Skin epidermis (tissue), 12 donors: ENCODE measurements at regions not wholly inside any gene's neighbourhood (a gene's known extent, or its start where the extent isn't known, plus 50 kb on each side); places are given as distances from the start of the nearest gene placed in this dataset.
"Not testable (repeated sequence)": the region's sequence is repeated elsewhere in the genome, so short reads cannot be mapped to it uniquely, and the experiment has no call there.

Experiments used
- H3K27ac ChIP-seq, 21 experiments: fragments of 200-600 bp; sonication (generic) in 11 of 21; one replicate each; pipeline ENCODE4 v1.5.0; 2020; ENCODE audit warnings: mild to moderate bottlenecking in 3 of 21, inconsistent platforms in 2 of 21, moderate library complexity in 2 of 21
- H3K4me3 ChIP-seq, 7 experiments: fragments of 200-600 bp; sonication (generic) in 2 of 7; one replicate each; pipeline ENCODE4 v1.5.0; 2020; ENCODE audit warnings: inconsistent platforms in 2 of 7, mild to moderate bottlenecking in 2 of 7, moderate library complexity in 1 of 7

DNA sequence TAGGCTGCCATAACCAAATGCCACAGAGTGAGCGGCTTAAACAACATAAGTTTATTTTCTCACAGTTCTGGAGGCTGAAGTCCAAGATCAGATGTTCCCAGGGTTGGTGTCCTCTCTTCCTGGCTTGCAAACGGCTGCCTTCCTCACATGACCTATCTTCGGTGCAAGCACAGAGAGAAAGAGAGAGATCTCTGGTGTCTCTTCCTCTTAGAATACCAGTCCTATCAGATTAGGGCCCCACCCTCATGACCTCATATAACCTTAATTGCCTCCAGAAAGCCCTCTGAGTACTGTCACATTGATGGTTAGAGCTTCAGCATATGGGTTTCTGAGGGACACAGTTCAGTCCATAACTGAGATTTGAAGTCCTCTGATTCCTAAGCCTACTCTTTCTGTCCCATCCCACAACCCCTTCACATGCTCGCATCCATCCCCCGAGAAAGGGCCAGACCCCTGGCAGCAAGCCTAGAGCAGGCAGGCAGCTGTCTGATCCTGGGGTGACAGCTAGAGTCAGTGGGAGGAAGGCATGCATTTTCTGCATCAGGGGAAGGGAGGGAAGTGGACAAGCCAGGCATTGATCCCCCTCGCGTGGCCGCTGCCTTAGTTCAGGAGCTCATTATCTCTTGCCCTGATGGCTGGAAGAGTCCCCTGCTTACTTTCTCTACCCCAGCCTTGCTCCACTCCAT lies 114.1 kb downstream of the FAR1 start:
- Histone ChIP-seq H3K4me3 (no peak overlapping the region), H3K27ac (no peak overlapping the region)

DNA sequence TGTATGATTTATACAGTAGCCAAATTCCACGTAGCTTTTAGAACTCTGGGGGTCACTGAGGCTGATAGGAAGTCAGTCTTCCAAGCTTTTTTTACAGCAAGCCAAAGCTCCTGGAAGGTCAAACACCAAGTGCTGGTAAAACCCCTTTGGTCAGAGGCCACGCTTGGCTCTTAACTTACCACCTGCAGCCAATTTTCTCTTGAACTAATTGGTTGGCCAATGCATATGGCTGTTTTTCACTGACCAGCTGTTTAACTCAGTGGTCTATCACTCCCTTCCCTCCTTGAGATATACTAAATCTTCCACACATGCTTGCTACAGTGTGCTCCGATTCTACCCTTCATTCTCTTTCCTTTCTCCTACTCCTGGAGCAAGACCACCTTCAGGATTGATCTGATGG lies 116.0 kb downstream of the FAR1 start:
- Histone ChIP-seq H3K27ac (no peak overlapping the region), H3K4me3 (no peak overlapping the region)

DNA sequence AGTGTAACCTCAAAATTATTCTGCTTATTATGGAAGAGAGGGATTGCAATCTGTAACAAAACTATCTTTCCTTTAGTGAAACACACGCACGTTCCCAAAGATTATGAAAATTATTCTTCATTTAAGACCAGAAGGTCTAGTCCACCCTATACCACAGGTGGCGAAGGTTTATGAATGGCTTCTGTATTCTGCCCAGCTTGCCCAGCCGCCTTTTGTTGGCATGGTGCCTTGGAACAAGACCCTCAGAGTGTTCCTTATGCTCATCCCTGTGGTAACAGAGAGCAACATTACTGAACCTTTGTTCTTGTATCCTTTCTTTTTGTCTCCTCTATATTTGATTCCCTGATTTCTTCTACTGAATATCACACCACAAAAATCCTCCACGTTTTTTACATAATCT lies 116.4 kb downstream of the FAR1 start:
- Histone ChIP-seq H3K4me3 (no peak overlapping the region), H3K27ac (no peak overlapping the region)

DNA sequence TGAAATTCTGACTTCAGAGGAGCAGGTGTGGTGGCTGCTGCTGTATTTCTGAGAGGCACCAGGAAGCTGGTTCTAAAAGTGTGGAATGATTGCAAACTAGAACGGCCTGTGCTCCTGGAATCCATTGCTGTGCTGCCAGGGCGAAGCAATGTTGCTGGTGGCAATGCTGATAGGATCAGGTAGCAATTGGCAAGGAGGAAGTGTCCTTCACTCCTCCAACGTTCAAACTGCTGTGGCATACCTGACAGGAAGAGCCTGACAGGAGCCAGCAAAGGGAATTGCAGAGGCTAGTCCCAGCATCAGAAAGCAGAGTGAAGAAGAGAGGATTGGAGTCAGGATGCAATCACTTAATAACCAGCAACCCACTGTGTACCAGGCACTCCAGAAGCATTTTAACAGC lies 118.2 kb downstream of the FAR1 start:
- no peak overlapping the region for H3K4me3 ChIP-seq
- H3K27ac ChIP-seq, result no peak overlapping the region

DNA sequence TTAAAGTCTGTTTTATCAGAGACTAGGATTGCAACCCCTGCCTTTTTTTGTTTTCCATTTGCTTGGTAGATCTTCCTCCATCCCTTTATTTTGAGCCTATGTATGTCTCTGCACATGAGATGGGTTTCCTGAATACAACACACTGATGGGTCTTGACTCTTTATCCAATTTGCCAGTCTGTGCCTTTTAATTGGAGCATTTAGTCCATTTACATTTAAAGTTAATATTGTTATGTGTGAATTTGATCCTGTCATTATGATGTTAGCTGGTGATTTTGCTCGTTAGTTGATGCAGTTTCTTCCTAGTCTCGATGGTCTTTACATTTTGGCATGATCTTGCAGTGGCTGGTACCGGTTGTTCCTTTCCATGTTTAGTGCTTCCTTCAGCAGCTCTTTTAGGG lies 129.1 kb downstream of the FAR1 start:
- not testable (repeated sequence) for H3K4me3 ChIP-seq, H3K27ac ChIP-seq

DNA sequence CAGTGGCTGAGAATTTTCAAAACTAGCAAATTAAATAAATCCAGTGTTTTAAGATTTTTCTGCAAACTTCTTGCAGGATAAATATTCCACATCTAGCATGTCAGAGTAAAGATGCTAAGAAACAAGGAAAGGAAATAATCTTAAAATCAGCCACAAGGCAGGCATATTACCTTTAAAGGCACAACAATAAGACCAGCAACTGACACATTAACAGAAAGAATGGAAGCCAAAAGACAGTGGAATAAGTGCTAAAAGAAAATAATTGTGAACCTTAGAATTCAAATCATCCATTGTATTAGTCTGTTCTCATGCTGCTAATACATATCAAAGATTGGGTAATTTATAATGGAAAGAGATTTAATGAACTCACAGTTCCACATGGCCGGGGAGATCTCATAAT lies 132.4 kb downstream of the FAR1 start:
- Histone ChIP-seq H3K27ac (no peak overlapping the region), H3K4me3 (no peak overlapping the region)

- no peak overlapping the region for H3K4me3 ChIP-seq
- no peak overlapping the region for H3K27ac ChIP-seq
Measured at GRCh38 chr11:13818325-13818724, 144.2 kb upstream of the SPON1 start.

DNA sequence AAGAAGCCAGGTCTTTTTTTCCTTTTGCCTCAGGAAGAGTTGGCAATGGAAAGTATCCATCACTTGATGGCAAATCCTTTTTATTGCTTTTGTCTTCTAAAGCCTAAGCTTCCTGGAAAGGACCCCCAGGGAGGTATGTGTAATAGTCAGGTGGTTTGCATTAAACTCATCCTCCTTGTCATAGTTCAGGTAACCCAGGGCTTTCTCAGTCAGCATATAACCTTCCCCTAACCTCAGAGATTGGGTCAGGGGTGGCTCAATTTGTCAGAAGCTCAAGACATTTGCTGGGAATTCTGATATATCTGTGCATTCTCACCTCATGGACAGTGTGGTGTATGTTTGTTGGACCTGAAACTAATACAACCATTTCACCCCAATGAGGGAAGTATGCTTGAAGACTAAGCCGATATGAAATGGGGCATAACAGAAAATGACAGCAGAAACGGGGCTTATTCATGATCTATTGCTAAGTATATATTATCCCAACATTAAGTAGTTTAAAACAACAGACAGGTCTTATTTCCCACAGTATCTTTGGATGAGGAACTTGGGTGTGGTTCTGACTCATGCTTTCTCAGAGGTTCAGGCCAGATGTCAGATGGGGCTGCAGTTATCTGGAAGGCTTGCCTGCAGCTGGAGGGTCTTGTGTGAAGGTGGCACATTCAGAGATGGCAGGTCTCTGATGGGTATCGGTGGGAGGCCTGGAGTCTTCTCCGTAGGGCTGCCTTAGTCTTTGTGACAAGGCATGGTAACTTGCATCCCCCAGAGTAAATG lies 135.8 kb upstream of the SPON1 start:
- H3K27ac ChIP-seq, result no peak overlapping the region
- H3K4me3 ChIP-seq, result no peak overlapping the region

GRCh38 chr11:13831696-13832095 lies 130.8 kb upstream of the SPON1 start:
- H3K27ac ChIP-seq, result no peak overlapping the region
- H3K4me3 ChIP-seq, result no peak overlapping the region

DNA sequence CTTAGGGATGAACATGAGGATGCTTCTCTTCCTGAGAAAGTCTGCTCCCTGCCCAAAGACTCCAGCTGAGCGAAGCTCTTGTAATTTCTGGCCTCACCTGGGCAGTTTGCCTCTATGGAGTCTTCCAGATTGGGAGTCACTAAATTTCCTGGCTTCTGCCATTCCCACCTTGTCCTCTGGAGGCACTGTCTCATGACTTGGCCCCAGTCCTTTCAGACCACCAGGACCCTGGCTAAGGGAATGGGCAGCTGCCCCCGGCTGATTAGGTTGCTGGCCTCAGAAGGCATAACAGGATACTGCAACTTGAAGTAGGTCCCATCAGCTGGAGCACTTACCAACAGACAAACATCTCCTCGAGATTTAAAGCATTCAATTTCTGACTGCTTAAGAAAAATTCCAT lies 128.1 kb upstream of the SPON1 start:
- Histone ChIP-seq H3K4me3 (no peak overlapping the region), H3K27ac (no peak overlapping the region)

GRCh38 chr11:13836666-13837065 lies 125.9 kb upstream of the SPON1 start:
- Histone ChIP-seq H3K27ac (no peak overlapping the region), H3K4me3 (no peak overlapping the region)

DNA sequence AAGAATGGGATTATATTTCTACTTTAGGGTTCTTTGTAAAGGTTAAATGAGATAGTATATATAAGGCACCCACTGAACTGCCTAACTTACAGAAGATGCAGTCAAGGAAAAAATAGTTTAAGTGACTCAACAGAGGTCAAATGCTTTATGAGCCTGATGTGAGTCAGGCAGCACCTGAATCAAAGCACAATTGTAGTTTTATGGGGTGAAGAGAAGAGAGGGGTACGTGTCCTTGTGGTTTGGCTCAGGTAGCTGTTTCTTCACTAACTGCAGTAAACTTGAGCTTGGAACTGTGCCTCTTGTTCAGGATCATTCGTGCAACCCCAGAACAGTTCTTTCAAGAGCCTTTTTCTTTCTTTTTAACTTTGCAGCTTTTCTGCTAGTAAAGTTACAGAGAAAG lies 125.2 kb upstream of the SPON1 start:
- Histone ChIP-seq H3K27ac (no peak overlapping the region), H3K4me3 (no peak overlapping the region)

- Histone ChIP-seq H3K27ac (no peak overlapping the region), H3K4me3 (no peak overlapping the region)
Measured at GRCh38 chr11:13841393-13841792, 121.1 kb upstream of the SPON1 start.

DNA sequence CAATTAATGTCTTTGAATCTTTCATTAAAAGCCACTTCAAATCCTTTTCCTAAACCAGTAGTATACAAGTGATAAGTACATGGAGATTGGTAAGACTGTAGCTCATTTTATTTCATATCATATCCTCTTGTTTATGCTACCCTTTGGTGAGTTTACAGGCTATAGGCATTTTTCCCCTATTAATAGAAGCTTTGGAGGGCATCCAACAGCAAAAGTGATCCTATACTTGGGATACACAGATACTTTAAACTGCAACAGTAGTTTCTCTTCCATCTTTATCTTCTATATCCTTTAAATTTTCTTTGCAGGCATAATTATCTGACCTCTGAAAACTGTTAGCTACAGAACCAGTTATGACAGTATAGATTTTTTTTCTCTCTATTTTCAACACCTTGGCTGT lies 114.5 kb upstream of the SPON1 start:
- Histone ChIP-seq H3K4me3 (no peak overlapping the region), H3K27ac (no peak overlapping the region)

DNA sequence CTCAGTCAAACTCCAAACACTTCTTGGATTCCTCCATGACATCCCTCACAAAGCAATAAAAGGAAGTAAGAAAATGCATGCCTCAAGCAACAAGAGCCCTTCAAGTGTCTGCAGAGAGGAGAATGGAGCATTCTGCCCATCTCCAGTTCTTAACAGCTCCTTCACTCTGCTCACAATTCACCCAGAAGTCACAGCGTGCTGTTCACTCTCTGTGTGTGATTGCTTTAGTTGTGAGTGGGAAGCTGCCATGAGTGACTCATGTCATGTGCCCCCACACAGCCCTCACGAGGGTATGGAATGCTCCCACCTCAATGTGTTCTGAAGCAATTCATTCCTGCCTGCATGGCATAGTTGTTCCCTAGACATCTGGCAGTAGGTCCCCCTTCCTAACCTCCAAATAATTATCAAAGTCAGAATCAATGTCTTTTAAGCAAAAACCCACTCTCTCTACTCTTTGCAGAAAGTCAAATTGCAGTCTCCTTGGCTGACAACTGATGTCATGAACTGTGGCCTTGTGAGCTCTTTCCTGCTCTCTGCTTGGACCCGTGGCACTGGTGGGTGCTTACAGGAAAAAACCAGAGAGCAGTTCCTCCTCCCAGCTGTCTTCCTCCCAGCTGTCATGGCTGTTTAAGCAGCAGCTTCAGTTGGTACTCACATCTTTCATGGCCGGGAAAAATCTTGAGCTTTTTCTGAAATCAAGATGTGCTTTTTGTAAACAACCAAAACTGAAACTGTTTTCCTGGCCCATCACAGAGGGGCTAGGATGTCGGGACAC lies 112.1 kb upstream of the SPON1 start:
- H3K27ac ChIP-seq, result peak overlapping the region in 2 of 21 experiments; percentile 0 to 9
- H3K4me3 ChIP-seq, result no peak overlapping the region

GRCh38 chr11:13851691-13852090 lies 110.8 kb upstream of the SPON1 start:
- H3K27ac ChIP-seq, result no peak overlapping the region

GRCh38 chr11:13852481-13852880 lies 110.0 kb upstream of the SPON1 start:
- Histone ChIP-seq H3K4me3 (no peak overlapping the region), H3K27ac (no peak overlapping the region)

More at GRCh38 chr11:13851691-13852090, 110.8 kb upstream of the SPON1 start:
- no peak overlapping the region for H3K4me3 ChIP-seq

GRCh38 chr11:13857828-13858227 lies 104.7 kb upstream of the SPON1 start:
- H3K27ac ChIP-seq, result no peak overlapping the region
- no peak overlapping the region for H3K4me3 ChIP-seq

DNA sequence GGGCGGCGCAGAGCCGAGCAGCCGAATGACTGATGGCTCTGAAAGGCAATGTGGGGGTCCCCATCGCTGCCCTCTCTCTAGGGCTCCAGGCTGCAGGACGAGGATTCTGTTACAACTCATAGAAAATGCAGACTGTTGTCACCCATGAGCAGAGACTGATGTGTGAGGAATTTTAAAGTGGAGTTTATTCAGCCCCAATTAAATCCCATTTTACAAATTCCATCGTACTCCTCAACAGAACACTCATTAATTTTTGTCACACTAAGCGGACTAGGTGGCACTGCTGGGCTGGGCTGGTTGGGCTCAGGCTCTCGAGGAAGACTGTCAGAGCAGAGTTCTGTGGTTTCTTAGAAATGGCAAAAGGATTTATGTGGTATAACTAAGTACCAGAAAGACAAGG lies 102.6 kb upstream of the SPON1 start:
- Histone ChIP-seq H3K27ac (no peak overlapping the region), H3K4me3 (no peak overlapping the region)

DNA sequence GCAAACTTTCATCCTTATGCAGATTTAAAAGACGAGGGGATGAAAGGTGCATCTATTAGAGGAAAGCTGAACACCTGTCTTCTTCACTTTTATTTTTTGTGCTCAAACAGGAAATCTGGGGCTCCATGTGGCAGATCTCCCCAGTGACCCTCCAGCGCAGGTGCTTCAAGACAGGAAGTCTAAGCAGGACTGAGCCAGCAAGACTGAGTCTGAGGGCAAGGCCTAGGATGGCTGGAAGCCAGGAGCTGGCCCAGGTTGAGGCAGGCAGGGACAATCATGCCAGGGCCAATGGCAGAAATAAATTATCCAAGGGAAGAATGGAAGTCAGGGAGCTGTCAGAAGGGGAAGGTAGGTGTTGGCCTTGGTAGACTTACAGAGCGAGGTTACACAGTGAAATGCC lies 101.1 kb upstream of the SPON1 start:
- no peak overlapping the region for H3K27ac ChIP-seq
- H3K4me3 ChIP-seq, result no peak overlapping the region

DNA sequence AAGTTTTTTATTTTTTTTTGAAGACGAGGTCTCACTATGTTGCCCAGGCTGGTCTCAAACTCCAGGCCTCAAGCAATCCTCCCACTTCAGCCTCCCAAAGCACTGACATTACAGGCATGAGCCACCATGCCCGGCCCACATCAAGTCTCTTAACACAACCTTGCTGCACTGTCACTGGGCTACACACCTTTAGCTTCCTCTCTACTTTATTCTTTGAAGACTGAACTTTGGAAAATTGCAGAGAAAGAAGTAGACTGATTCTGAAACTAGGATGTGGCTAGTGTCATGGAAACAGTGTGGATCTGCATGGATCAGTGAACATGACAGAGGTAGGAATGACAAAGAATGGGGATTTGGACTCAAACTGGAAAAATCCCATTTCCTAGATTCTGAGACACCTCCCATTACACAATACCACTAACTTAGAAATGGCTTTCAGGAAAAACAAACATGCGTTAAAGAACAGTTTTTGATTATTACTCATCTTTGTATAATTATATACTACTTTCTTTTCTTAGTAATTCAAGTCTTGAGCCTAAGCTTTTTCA lies 99.6 kb upstream of the SPON1 start:
- Histone ChIP-seq H3K4me3 (no peak overlapping the region), H3K27ac (no peak overlapping the region)
